ENCODE measurements at regions not wholly inside any gene's neighbourhood (a gene's known extent, or its start where the extent isn't known, plus 50 kb on each side); places are given as distances from the start of the nearest gene placed in this dataset.

- TF ChIP-seq POLR2A (IDR thresholded peaks at IDR 0.05), result no peak
- TF ChIP-seq CTCF (IDR thresholded peaks at IDR 0.05), result no peak
Observed at GRCh38 chr3:18085429-18085828, 339.7 kb downstream of the SATB1 start.
